ENCODE measurements at regions not wholly inside any gene's neighbourhood (a gene's known extent, or its start where the extent isn't known, plus 50 kb on each side); places are given as distances from the start of the nearest gene placed in this dataset.

- no peak for TF ChIP-seq SP1 (IDR thresholded peaks at IDR 0.05)
- no peak for TF ChIP-seq PKNOX1 (IDR thresholded peaks at IDR 0.05)
- TF ChIP-seq L3MBTL2 (conservative IDR thresholded peaks at IDR 0.05), result no peak
- TF ChIP-seq BHLHE40 (IDR thresholded peaks at IDR 0.05; ENCODE audit: borderline replicate concordance), result no peak
- TF ChIP-seq ARNT (IDR thresholded peaks at IDR 0.05), result no peak
- no peak for TF ChIP-seq SUZ12 (IDR thresholded peaks at IDR 0.05)
- TF ChIP-seq ZNF384 (IDR thresholded peaks at IDR 0.05), result no peak
- TF ChIP-seq TARDBP (IDR thresholded peaks at IDR 0.05), result no peak
Measured at GRCh38 chr11:44674809-44675208, 52.0 kb upstream of the TSPAN18 start.

Measured in HEK293T (cell line).